Smooth muscle cell (in vitro differentiated cells): ENCODE measurements at regions not wholly inside any gene's neighbourhood (a gene's known extent, or its start where the extent isn't known, plus 50 kb on each side); places are given as distances from the start of the nearest gene placed in this dataset.
"Not testable (repeated sequence)": the region's sequence is repeated elsewhere in the genome, so short reads cannot be mapped to it uniquely, and the experiment has no call there.

ENCODE experiments used
- DNase-seq: peaks from one replicate; lab custom pipeline; 2025; ENCODE audit not compliant: unreplicated experiment; lab: John Stamatoyannopoulos, UW
- H2AFZ ChIP-seq: fragments of 200-600 bp; sonication (generic); 2 replicates; pipeline ENCODE4 v1.6.0; 2016; ENCODE audit warnings: antibody characterized with exemption, low read depth, mild to moderate bottlenecking
- H3F3A ChIP-seq: fragments of 200-600 bp; sonication (generic); 2 replicates; pipeline ENCODE4 v1.6.0; 2017; ENCODE audit warnings: antibody characterized with exemption, low read depth
- H3K27ac ChIP-seq: fragments of 200-600 bp; sonication (generic); 2 replicates; pipeline ENCODE4 v1.5.1; 2016; ENCODE audit warnings: low read depth, mild to moderate bottlenecking
- H3K27me3 ChIP-seq: fragments of 200-600 bp; sonication (generic); 2 replicates; pipeline ENCODE4 v1.6.1; 2016; ENCODE audit warnings: low read depth, mild to moderate bottlenecking
- H3K36me3 ChIP-seq: fragments of 200-600 bp; sonication (generic); 2 replicates; pipeline ENCODE4 v1.5.1; 2016; ENCODE audit warnings: low read depth
- H3K4me1 ChIP-seq: fragments of 200-600 bp; sonication (generic); 2 replicates; pipeline ENCODE4 v1.5.1; 2016; ENCODE audit warnings: low read depth
- H3K4me2 ChIP-seq: fragments of 200-600 bp; sonication (generic); 2 replicates; pipeline ENCODE4 v1.6.0; 2016; ENCODE audit warnings: mild to moderate bottlenecking
- H3K4me3 ChIP-seq: fragments of 200-600 bp; sonication (generic); 2 replicates; pipeline ENCODE4 v1.5.1; 2016; ENCODE audit warnings: mild to moderate bottlenecking
- H3K79me2 ChIP-seq: fragments of 200-600 bp; sonication (generic); 2 replicates; pipeline ENCODE4 v1.6.0; 2016; ENCODE audit warnings: low read depth, mild to moderate bottlenecking
- H3K9ac ChIP-seq: fragments of 200-600 bp; sonication (generic); 2 replicates; pipeline ENCODE4 v1.6.0; 2016; ENCODE audit warnings: low read depth
- H3K9me3 ChIP-seq: fragments of 200-600 bp; sonication (generic); replicated peaks from 2 replicates; pipeline ENCODE4 v1.5.1; 2016; ENCODE audit warnings: low read depth
- H4K20me1 ChIP-seq: fragments of 200-600 bp; sonication (generic); 2 replicates; pipeline ENCODE4 v1.6.0; 2016; ENCODE audit warnings: low read depth
- WGBS: methylation state at CpG from one replicate; pipeline ENCODE4 v1.1.7; 2016; ENCODE audit warnings: low lambda C conversion rate; 5-methylcytosine and 5-hydroxymethylcytosine counted together
- TF ChIP-seq, protein P1 (sequence below): fragments of 200-600 bp; sonication (generic); IDR thresholded peaks from 2 replicates; pipeline ENCODE4 v1.5.1; 2017; ENCODE audit warnings: borderline replicate concordance, mild to moderate bottlenecking, antibody characterized with exemption; ENCODE audit not compliant: insufficient read depth, poor library complexity, severe bottlenecking

DNA sequence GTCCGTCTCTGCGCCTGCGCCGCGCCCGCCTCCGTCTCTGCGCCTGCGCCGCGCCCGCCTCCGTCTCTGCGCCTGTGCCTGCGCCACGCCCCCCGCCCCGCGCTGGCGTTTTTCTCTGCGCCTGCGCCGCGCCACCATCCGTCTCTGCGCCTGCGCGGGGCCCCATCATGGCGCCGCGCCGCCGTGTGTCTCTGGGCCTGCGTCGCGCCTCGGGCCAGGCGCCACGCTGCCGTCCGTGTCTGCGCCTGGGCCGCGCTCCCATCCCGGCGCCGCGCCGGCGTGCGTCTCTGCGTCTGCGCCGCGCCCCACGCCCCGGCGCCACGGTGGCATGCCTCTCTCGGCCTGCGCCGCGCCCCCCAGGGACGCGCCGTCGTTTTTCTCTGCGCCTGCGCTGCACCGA, 51.8 kb upstream of the DUX4 start:
- WGBS: over 99% methylated on average over 49 of the region's 70 CpGs
- no peaks in the 10 kb centered on the region for H4K20me1 ChIP-seq

DNA sequence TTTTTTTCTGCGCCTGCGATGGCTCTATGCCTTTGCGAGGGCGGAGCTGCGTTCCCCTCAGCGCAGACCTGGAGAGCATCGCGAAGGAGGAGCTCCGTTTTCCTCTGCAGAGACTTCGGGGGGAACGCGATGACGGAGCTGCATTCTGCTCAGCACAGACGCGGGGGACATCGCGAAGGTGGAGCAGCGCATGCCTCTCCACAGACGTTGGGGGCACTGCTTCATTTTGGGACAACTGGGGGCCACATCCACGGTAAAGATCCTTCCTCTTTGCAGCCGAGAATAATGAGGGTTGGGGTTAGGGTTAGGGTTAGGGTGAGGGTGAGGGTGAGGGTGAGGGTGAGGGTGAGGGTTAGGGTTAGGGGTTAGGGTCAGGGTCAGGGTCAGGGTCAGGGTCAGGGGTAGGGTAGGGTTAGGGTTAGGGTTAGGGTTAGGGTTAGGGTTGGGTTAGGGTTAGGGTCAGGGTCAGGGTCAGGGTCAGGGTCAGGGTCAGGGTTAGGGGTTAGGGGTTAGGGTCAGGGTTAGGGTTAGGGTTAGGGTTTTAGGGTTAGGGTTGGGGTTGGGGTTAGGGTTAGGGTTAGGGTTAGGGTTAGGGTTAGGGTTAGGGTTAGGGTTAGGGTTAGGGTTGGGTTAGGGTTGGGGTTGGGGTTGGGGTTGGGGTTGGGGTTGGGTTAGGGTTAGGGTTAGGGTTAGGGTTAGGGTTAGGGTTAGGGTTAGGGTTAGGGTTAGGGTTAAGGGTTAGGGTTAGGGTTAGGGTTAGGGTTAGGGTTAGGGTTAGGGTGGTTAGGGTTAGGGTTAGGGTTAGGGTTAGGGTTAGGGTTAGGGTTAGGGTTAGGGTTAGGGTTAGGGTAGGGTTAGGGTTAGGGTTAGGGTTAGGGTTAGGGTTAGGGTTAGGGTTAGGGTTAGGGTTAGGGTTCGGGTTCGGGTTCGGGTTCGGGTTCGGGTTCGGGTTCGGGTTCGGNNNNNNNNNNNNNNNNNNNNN, 51.1 kb upstream of the DUX4 start:
- H3K27me3 ChIP-seq, H2AFZ ChIP-seq, DNase-seq, H3K4me3 ChIP-seq, H3K79me2 ChIP-seq, H3K9me3 ChIP-seq, H3F3A ChIP-seq, H3K9ac ChIP-seq, H3K4me2 ChIP-seq, H3K36me3 ChIP-seq, H4K20me1 ChIP-seq, H3K27ac ChIP-seq, H3K4me1 ChIP-seq: not testable (repeated sequence)
- 98% methylated on average over 19 of the region's 29 CpGs for WGBS

More for the DNA sequence above, 51.8 kb upstream of the DUX4 start:
- no peak overlapping the region for H3K27ac ChIP-seq
- H3K9ac ChIP-seq: no peak overlapping the region
- no peaks in the 10 kb centered on the region for H3K27me3 ChIP-seq
- H3K4me3 ChIP-seq: no peak overlapping the region
- TF ChIP-seq, protein P1, sequence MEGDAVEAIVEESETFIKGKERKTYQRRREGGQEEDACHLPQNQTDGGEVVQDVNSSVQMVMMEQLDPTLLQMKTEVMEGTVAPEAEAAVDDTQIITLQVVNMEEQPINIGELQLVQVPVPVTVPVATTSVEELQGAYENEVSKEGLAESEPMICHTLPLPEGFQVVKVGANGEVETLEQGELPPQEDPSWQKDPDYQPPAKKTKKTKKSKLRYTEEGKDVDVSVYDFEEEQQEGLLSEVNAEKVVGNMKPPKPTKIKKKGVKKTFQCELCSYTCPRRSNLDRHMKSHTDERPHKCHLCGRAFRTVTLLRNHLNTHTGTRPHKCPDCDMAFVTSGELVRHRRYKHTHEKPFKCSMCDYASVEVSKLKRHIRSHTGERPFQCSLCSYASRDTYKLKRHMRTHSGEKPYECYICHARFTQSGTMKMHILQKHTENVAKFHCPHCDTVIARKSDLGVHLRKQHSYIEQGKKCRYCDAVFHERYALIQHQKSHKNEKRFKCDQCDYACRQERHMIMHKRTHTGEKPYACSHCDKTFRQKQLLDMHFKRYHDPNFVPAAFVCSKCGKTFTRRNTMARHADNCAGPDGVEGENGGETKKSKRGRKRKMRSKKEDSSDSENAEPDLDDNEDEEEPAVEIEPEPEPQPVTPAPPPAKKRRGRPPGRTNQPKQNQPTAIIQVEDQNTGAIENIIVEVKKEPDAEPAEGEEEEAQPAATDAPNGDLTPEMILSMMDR: no peak
- no peaks in the 10 kb centered on the region for H3K36me3 ChIP-seq
- no peak overlapping the region for H3K4me2 ChIP-seq
- no peak overlapping the region for H2AFZ ChIP-seq
- no peaks in the 10 kb centered on the region for H3K9me3 ChIP-seq
- H3K4me1 ChIP-seq: no peaks in the 10 kb centered on the region
- no peak for DNase-seq
- no peaks in the 10 kb centered on the region for H3K79me2 ChIP-seq
- no peaks in the 10 kb centered on the region for H3F3A ChIP-seq
